Stimulated activated CD8-positive, alpha-beta memory T cell treated with anti-CD3 and anti-CD28 coated beads, Interleukin-15, amount 100 ng/mL, for 1 hour (primary cell): ENCODE measurements at regions not wholly inside any gene's neighbourhood (a gene's known extent, or its start where the extent isn't known, plus 50 kb on each side); places are given as distances from the start of the nearest gene placed in this dataset.
"Not testable (repeated sequence)": the region's sequence is repeated elsewhere in the genome, so short reads cannot be mapped to it uniquely, and the experiment has no call there.

Experiments
- DNase-seq: peaks from one replicate; pipeline ENCODE4 v3.0.0-alpha.2; 2020; ENCODE audit warnings: low read depth

DNA sequence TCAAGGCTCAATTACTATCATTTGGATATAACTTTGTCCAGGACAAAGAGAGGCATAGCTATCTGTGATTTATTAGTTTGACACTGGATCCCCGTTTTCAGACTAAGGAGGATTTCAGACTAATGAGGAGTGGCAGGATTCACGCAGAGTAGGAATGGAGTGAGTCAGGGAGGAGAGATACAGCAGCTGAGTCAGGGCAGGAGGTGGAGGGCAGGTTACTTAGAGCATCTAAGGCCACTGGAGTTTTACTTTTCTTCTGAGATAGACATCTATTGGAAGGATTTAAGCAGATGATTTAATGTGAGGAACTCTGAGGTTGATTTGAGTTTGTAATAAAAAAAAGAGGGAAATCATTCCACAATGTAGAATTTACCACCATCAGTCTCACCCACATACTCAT, 110.6 kb downstream of the RPIA start:
- not testable (repeated sequence) for DNase-seq

DNA sequence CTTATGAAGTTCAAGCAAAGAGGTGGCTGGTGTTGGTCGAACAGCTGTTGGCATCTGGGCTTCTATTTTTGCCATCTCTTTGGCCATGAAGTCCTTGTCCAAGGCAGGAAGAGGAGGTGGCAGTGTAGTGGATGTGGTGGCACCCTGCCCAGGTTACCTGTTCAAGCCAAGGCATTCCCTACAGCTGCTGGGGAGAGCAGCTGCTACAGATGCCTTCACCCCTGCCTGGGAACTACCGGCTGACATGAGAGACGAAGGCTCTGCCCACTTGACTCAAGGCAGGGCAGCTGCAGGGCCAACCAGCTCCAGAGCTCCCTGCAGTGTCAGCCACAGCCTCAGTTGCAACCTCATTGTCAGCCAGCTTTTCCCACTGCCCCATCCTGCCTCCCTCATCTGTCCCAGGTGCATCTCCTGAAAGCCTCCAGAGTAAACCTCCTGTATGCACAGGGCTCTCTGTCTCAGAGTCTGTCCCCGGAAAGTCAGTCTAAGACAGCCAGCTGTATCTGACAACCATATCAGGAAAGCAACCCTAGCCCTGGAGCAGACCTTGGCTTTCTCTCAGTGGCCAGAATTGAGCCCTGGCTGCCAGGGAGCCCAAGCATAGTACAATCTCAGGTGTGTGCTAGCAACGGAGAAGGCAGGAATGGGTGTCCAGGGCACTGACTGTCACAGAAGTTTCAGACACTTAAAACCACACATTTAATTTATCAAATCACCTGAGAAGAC, 115.9 kb downstream of the RPIA start:
- no peak for DNase-seq

DNA sequence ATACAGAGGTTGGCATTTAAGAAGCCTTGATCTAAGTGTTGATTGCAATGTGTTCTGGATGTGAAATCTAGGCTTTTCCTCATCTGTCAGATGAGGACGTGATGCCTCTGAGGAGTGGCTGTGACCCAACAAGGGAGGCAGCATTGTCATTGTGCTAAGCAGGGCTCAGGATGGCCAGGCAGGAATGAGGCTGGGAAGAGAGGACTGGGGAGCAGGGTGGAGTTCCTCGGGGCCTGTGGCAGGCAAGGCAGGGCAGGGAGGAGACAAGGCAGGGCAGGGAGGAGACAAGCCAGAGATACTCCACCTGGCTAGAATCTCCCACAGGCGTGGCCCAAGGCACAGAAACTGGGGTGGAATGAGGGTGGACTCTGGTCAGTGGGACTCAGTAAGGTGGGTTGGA, 116.6 kb downstream of the RPIA start:
- no peak for DNase-seq

DNA sequence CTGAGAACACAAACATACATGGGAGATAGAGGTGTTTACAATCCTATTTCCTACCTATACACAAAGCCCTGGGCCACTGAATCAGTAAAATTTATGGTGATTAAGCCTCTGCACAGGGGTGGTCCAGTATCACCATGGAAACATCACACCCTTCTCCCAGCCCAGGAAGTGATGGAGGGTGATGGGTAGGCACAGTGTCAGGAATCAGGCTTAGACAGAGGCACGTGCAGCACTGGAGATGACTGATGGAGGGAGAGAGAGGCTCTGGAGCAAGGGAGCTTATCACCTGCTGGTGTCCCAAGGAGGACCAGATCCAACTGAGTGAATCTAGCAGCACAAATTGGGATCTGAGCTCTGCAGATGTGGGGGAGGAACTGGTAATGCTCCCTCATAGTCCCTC, 117.2 kb downstream of the RPIA start:
- DNase-seq = no peak

DNA sequence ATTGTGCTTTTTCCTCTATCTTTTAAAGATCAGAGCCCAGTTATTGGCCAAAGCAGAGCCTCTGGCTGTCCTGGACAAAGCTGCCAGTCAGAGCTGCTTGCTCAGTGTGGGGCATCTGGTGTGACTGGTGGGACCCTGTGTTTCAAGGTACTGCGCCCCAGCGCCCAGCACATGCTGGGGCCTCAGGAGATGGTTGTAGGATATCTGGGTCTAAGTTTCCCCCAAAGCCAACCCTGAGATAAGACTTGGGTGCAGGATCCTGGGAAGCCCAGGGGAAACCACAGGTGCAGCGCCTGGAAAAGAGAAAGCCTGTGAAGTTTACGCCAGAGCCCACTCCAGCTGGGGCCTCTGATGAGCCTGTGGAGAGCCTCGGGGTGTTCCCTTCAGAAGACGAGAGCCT, 117.7 kb downstream of the RPIA start:
- no peak for DNase-seq

DNA sequence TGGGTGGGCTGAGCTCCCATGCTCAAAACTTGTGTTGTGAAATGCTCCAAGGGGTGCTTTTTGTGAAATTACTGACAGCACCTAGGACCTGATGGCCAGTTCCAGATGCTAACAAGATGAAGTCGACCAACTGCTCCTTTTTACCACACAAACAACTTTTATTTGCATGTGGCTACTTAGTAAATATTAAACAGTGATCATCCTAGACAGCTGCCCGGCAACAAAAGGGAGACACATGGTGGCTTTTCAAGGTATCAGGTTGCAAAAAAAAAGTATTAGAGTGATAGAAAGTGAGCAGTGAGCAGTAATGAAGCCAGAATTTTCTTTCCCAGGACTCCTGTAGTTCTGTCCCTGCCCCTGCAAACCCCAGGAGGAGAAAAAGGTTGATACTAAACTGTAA, 118.5 kb downstream of the RPIA start:
- no peak for DNase-seq

DNA sequence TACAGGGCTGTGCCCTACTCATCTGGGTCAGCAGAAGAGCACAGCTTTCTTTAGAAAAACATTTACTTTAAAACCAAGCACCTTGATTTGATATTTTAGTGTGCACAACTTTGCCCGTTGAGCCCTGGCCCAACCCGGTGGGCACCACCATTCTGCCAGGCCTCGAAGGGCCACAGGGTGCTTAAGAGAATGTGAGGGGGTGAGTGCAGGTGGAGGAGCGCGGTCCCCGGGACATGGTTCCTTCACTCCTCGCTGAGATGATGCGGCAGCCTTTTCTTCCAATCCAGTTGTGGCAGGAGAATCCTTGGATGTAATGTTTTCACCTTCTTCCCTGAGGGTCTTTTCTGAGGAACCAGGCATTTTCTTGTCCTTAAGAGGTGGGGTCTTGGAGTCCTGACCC, 119.0 kb downstream of the RPIA start:
- no peak for DNase-seq

DNA sequence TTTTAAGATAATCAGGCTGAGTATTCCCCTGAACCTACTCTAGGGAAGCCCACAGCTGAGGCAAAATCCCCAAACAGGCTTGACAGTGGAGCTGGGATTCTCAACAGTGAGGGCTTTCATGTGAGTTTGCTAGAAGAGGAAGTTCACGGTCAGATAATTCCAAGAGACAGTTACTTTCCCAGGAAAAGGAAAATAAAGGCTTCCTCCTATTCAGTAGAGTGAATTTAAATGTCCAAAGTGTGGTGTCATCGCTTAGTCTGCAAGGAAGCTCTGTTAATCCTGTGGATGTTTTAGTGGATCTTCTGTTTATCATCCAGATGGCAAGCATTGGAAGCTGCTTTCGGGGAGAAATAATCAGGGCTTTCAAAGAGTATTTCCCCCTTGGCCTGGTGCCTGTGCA, 119.8 kb downstream of the RPIA start:
- no peak for DNase-seq

DNA sequence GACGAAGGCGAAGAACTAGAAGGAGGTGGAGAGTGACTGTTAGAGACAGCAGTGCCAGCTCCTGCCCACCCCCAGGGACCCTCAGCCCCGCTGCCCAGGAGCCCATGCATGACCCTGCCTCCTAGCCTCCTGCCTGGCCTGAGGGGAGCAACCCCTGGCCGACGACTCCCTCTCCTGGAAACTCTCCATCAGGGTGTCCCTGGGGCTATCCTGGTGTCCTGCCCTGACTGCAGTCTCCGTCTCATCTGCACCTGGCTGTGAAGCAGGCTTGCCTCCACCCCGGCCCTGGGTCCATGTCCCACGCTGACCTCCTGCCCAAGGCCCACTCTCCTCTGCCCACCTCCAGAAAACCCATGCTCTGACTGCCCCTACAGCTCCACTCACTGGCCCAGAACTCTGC, 120.2 kb downstream of the RPIA start:
- DNase-seq = no peak

DNA sequence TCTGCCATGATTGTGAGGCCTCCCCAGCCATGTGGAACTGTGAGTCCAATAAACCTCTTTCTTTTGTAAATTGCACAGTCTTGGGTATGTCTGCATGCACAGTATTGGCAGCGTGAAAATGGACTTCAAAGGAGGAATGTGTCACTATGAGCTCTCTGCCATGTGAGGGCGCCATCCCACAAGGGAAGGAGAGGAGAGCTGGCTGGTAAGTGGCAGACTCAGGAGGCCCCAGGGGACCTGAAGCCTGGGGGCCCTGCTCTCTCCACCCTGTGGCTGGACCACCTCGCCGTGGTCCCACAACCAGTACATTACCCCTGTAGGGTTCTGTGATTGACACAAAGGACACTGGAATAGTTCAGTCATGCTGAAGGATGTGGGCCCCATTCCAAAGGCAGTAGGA, 122.1 kb downstream of the RPIA start:
- DNase-seq = no peak

DNA sequence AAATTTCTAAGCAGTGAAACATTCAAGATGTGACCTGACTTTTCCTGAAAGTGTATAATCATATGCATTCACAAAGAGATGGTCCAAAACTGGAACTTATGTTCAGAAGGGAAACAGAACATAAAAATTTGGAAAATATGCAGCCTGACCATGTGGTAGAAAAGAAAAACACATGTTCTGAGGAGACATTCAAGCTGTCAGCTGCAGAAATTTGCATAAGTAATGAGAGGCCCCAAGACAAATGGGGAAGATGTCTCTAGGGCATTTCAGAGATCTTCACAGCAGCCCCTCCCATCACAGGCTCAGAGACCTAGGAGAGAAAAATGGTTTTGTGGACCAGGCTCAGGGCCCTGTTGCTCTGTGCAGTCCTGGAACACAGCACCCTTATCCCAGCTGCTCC, 123.8 kb downstream of the RPIA start:
- no peak for DNase-seq

DNA sequence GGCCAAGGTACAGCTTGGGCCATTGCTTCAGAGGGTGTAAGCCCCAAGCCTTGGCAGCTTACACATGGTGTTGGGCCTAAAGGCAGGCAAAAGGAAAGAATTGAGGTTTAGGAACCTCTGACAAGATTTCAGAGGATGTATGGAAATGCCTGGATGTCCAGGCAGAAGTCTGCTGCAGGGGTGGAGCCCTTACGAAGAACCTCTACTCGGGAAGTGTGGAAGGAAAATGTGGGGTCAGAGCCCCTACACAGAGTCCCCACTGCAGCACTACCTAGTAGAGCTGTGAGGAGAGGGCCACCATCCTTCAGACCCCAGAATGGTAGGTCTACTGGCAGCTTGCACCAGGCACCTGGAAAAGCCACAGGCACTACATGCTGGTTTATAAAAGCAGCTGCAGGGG, 124.2 kb downstream of the RPIA start:
- no peak for DNase-seq

DNA sequence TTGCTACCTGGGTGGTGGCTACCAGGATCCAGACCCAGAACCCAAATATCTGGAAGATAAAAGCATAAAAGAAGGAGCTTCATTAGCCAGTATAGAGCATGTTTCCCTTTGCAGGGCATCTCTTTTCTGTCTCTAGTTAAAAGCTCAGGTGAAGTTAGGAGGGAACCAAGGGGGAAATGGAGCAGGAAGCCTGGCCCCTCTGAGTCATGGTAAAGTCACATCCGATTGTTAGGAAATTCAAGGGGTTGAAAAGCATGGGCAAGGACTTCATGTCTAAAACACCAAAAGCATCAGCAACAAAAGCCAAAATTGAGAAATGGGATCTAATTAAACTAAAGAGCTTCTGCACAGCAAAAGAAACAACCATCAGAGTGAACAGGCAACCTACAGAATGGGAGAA, 126.9 kb downstream of the RPIA start:
- no peak for DNase-seq

DNA sequence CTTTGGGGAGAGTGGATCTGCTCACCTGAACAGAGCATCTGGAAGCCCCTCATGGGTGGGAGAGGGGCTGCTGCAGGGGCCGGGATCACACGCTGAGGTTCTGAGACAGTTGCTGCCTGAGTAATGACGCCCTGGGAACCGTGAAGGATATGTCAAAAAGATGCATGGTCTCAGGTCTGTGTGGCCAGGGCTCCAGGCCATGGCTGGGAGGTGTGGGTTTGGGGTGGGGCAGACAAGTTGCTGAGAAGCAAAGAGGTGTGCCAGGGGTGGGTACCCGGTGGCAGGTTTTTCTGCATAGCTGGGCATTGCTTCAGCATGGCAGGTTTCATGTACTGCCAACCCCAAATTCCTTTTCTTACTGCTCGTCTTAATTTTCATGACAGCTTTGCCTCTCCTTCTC, 133.5 kb downstream of the RPIA start:
- no peak for DNase-seq

DNA sequence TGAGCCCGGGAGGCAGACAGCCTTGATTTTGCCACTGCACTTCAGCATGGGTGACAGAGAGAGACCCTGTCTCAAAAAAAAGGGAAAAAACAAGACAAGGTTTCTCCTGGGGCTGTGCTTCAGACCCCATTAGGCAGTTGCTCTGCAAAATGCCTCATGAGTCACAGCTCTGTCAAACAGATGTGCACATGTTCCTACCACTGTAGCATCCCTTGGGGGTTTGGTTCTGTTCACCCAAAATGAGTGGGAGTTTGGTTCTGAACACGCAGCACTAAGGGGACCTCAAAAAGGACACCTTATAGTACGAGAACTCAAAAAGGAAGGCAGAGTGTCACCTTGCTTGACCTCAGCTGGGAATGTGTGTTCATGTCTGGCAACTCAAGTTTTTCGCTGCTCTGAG, 134.9 kb downstream of the RPIA start:
- no peak for DNase-seq

DNA sequence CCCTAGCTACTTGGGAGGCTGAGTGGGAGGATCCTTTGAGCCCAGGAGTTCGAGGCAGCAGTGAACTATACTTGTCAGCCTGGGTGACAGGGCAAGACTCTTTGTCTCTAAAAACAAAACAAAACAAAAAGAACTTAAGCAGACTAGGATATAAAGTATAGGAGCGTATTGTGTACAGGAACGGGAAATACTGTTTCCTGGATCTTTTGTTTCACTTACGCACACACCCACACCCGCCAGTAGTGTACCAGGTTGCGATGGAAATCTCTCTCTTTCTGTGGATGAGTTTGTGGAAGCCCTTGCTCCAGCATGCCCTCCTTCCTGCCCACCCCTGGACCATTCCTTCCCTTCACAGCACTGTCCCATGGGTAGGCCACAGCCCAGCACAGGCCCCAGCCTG, 136.3 kb downstream of the RPIA start:
- no peak for DNase-seq

DNA sequence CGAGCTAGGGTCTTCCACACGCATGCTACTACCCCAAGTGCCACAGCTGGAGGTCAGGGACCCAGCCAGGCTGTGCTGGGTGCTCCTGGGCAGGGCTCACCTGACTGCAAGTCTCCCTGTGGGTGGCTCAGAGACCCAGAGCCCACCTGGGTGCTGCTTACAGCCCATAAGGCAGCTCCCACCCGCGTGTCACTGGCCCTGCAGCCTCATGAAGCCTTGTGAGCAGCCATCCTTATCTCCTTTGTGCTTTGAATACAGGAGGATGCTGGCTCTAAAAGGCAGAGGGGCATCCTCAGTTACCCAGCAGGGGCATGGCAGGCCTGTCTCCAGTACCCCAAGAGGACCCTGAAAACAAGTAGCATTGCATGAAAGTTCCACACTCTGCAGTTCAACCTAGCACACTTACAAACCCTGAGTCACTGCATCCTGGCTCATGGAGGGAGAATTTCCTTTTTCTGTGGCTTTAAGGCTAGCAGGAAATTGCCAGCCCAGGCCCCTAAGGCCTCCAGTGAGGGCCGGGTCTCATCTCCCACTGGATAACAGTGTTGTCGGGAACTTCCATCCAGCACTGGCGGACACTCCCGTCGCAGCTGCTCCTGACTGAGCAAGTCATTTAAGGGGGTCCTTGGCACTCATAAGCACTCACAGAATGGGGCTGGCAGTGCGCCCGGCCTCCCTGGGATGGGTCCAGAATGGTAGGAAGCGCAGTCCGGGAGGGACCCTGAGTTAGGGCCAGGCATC, 137.1 kb downstream of the RPIA start:
- DNase-seq = no peak

DNA sequence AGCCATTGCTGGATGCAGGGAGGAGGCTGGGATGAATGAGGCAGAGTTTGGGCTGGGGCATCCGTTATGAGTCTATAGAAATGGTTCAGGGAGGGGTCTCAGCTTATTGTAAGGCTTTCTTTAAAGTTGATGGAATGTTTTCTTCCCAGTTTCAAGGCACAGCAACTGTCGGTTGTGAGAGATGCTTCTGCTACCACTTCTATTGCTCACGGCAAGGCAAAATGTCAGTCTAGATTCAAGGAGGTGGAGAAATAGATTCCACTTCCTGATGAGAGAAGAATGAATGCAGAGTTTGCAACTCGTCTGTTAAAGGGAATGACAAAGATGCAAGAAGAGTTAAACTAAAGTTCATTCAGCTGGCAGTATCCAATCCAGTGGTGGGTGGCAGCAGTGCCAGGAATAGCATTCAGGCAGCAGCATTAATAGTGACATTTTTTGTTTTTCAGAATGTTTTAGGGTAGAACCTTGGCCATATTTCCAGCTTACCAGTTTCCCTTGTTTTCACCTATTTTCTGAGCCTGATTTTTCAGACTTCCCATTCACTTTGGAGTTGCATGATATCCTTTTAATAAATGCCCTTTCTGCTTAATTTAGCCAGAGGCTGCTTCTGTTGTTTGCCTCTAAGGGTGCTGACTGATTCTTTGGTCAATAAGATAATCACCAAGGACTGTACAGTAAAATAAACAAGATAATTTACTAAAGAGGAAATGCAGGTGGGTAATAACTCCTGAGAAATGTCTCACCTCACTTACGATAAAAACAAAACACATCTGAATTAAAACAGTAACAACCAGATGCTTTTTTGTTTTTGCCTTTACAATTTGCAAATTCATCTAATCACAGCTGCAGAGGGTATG, 138.4 kb downstream of the RPIA start:
- DNase-seq = no peak

DNA sequence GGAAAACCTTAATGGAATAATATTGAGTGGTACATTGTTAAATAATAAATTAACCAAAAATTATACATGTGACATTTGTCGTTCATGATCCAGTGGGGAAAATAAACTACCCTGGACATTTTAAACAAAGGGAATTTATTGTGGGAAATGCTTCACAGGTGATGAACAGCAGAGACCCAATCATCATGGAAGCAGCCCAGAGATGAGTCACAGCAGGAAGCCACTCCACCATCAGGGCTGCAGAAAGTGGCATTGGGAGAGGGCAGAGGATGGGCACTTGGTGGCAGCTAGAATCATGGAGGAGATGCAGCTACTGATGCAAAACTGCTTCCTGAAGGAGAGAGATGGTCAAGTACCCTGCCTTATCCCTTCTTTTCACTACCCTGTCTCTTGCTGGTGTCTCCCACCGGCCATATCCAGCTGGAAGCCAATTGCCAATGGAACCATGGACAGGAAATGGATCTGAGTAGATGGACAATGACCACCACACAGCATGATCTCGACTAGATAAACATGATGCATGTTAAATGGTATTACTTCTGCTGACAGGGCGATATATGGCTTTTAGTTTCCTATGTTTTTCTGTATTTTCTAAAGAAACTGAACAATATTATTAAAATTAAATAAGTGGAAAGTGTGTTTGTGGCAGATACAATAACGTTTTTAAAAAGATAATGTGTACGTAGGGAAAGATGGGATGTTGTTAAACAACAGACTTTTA, 139.8 kb downstream of the RPIA start:
- no peak for DNase-seq

DNA sequence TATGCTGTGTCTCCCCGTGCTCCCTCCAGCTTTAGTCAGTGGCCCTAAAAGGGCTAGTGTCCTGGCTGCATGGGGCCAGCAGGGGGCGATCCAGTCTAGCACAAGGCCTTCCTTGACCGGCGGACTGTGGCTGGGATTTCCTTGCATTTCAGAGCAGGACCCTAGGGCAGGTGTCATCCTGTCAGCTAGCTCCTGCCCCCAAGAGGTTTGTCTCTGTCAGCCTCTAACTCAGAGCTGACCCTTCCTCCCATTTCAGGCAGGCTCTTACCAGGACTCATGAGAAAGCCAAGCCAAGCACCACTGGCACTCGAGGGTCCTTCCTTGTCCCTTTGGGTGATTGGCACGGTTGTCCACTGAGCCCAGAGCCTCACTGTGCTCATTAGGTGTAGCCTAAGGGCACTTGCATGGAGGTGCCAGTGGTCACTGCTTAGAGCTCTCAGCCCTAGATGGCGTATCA, 140.3 kb downstream of the RPIA start:
- DNase-seq = peak; percentile 2

DNA sequence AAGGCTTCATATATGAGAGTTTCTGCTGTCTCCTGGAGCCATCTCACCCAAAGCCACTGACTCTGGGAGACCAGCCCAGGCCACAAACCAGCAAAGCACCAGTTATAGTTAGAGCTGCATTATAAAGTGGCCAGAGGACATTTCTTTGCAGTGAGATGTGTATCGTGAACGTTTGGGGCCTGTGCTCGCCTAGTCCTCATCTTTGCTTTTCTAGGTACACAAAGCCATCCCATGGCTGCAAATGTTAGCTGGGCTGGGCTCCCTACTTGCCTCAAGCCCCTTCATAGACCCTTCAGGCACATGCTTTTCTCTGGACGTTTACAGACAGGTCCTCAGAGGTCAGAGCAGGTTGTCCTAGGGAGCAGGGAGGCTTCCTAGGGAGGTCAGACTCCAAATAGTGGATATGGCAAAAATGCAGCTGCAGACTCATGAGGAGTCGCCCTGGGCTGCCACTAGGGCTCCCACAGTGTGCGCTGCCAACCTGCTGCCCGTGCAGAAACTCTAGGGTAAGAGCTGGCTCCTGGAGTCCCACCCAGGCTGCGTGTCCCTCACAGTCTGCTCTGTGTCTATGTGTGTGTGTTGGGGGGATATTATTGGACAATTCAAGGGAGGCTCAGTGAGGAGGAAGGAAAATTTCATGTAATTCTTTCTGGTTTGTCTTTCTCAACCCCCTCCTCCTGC, 141.0 kb downstream of the RPIA start:
- DNase-seq = no peak

DNA sequence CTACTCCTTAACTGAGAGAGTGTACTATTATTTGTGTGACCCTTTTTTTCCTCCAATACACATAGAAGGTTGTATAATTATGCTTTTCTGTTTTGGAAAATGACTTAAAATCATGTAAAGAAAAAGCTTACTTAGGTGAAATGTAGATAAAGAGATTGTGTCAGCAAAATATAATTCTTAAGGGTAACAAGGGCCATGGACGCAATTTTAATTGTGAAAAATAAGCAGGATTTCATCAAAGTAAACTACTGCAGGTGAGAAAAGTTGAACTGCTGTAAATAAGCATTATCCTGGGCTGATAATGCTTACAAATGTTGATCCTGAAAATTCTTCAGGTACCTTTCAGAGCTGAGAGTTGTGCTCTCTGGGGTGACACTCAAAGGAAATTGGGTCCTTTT, 141.5 kb downstream of the RPIA start:
- no peak for DNase-seq
